Caki2 (cell line): ENCODE measurements at regions not wholly inside any gene's neighbourhood (a gene's known extent, or its start where the extent isn't known, plus 50 kb on each side); places are given as distances from the start of the nearest gene placed in this dataset.
"Not testable (repeated sequence)": the region's sequence is repeated elsewhere in the genome, so short reads cannot be mapped to it uniquely, and the experiment has no call there.

Source experiments
- DNase-seq: peaks from one replicate; pipeline ENCODE4 v3.0.0-alpha.2; 2015; ENCODE audit warnings: low read depth
- in situ Hi-C: cut with HindIII; loops from 2 replicates; pipeline ENCODE4 v1.10.0; 2016; ENCODE audit warnings: low sequenced_read_pairs, low pct_unique_long_range_greater_than_20kb, mixed read lengths

DNA sequence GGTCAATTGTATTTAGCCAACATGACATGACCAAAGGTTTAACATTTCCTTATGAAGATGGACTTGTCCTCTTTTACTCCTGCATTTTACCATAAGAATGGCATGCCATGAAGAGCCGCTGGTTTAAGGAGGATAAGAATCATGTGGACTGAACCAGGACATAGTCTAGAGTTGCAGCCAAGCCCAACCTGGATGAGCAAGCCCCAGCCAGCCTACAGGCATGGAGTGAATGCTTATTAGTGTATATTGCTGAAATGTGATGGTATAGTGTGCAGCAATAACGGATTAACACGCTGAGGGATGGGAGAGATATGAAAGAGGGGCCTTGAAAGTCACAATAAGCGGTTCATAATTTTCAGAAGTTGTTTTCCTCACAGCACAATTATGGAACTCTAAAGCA lies 523.2 kb downstream of the NTRK2 start:
- no peak for DNase-seq
- in situ Hi-C loops: no loop called here

GRCh38 chr9:85186218-85186585 lies 516.7 kb downstream of the NTRK2 start:
- no peak for DNase-seq
- in situ Hi-C loops: no loop called here

DNA sequence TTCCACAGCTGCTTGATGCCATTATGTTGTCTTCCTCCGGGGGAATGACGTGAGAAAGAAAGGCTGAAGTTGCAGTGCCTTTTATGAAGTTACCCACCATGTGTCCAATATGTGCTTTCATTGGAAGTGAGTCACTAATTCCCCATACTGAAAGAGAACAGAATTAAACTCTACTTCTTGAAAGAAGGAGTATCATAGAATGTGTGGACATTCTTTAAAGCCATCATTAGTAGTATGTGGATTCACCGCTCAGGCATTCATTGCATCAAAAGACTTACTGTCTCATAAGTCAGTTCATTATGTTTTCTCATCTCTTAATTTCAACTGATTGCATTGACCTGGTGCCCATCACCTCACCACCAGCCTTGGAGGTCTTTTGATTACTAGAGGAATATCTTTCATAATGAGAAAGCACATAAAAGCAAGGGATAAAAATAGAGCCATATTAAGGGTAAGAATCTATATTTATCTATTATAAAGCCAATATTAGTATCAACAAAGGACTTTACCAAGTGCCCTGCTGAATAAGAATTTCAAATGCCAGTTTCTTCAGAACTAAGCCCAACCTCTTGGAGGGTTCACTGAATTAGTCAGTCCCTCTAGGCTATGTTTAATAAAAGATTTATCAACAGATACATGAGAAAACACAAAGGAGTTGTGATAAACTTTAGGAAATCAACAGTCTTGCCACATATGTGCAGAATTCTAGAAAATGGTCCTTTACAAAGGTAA lies 516.1 kb downstream of the NTRK2 start:
- in situ Hi-C loops: no loop called here
- DNase-seq: no peak

DNA sequence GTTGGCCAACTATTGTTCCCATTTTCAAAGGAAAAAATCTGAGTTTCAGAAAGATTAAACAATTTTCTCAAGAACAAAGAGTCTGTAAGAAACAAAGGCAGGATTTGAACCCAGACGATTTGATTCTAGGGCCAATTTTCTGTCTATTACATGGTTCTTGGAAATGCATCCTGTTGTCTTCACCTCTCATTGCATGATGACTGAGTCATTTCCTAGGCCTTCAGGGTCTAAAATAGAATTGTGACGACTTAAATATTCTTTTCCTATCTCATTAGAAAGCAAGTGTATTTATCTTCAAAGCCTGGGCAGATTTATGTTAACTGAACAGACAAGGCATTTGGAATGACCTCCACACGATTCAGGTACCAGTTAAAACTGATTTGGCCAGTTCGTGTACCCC lies 512.9 kb downstream of the NTRK2 start:
- in situ Hi-C loops: no loop called here

DNA sequence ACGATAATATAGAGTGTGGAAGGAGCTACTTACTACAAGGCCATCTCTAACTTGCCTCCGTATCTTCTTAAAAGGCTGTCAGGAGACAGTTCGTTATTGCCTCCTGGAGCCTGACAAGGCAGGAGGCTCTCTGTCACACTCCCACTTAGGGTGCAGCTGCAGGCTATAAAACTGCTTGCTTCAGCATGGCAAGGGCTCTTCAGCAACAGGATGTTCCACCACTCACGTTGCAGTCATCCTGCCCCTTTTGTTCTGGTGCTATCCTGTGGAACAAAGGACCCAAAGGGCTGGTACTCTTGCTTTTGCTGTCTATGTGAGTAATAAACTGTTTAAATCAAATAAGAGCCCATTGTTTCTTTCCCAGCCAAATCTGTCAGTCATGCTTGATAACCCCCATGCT lies 508.9 kb downstream of the NTRK2 start:
- in situ Hi-C loops: no loop called here
- DNase-seq: no peak

More for the DNA sequence above, 512.9 kb downstream of the NTRK2 start:
- no peak for DNase-seq

- no peak for DNase-seq
- in situ Hi-C loops: no loop called here
These were observed 504.4 kb downstream of the NTRK2 start for GRCh38 chr9:85173967-85174366.

DNA sequence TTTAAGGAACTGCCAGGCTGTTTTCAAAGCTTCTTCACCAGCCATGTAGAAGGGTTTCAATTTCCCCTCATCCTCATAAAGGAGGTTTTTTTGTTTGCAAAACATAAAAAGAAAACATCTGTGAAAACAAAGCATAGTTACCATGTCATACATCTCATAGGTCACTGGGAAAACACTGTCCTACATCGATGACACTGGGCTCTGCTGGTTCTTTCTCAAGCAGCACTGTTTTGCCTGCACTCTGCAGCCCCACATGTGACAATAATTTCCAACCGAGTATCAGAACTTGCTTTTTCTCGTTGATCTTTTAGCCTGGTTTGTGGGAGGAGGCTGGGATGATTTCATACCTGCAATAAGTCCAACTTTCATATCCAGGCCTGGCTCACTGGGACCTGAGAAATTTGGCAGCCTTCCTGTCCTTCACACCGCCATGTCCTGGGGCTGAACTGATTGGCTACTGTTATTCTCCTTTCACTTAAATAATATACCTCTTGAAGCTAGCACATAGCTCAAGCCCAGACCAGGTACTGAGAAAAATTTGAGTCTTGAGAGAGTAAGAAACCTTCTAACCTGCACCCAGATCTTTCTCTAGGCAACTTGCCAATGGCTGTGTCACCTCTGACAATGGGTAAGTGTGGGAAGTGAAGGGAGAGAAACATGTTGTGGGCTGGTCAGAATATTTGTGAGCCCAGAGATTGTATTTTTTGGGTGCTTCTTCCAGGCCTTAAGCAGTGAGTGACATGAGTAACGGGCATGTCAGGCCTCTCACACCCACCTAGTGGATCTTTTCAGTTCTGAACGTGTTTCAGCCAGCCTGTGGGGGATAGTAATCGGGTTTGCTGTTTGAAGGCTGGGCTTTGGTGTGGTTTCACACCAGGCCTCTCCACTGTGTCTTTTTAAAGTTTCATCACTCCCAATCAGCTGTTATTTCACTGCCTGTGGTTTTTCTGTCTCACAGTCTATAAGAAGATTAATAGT lies 502.8 kb downstream of the NTRK2 start:
- in situ Hi-C loops: no loop called here
- DNase-seq: no peak

DNA sequence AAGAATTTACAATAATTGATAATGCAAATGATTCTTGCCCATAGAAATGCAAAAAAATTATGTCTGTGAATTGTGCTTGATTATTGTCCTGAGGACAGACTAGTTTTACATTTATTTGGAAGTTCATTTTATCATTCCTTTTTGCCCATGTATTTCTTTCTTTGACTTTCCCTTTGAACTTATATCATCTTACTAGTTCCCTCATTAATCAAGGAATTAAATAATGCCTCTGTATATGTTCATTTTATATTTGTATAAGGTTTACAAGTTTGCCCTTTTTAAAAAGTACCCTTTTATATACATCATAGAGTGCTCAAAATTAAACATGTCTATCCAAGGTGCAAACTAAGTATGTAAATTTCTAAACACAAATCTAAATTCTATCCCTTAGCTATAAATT lies 501.6 kb downstream of the NTRK2 start:
- in situ Hi-C loops: no loop called here
- no peak for DNase-seq

- in situ Hi-C loops: no loop called here
- DNase-seq: no peak
These were observed 498.9 kb downstream of the NTRK2 start for GRCh38 chr9:85168412-85168811.

GRCh38 chr9:85167146-85167545 lies 497.6 kb downstream of the NTRK2 start:
- in situ Hi-C loops: no loop called here
- no peak for DNase-seq

DNA sequence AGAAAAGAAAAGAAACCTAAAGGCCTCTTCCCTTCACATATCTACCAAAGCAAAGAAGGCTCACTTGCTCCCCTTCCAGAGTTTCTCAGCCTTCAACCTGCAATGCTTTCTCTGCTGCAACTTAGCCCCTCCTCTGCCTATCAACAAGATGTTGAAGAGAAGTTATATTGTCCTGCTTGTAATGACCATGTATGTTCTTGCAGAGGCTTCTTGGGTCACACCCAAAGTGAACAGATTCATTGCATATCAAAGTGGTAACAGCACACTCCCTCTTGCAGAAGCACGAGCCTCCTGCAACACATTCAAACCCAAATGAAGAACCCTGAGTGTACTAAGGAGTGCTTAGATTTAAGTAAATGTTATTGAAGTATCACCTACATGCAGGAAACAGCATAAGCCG lies 494.3 kb downstream of the NTRK2 start:
- in situ Hi-C loops: no loop called here
- no peak for DNase-seq

- no peak for DNase-seq
- in situ Hi-C loops: no loop called here
These were observed 493.9 kb downstream of the NTRK2 start for GRCh38 chr9:85163415-85163814.

DNA sequence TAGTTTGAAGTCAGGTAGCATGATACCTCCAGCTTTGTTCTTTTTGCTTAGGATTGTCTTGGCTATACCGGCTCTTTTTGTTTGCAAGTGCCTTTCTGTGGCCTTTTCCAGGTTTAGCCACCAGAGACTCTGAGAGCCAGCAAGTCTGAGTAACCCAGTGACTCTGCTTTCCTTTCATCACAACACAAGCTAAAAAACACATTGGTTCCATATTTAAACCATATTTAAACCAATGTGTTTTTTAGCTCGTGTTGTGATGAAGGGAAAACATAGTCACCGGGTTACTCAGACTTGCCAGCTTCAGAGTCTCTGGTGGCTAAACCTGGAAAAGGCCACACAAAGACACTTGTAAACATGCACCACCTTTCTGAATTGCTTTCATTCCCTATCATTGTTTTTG lies 493.3 kb downstream of the NTRK2 start:
- in situ Hi-C loops: no loop called here
- DNase-seq: no peak

- in situ Hi-C loops, DNase-seq: not testable (repeated sequence)
These were observed 491.4 kb downstream of the NTRK2 start for GRCh38 chr9:85160944-85161343.

GRCh38 chr9:85158512-85158911 lies 489.0 kb downstream of the NTRK2 start:
- in situ Hi-C loops: no loop called here
- DNase-seq: no peak

DNA sequence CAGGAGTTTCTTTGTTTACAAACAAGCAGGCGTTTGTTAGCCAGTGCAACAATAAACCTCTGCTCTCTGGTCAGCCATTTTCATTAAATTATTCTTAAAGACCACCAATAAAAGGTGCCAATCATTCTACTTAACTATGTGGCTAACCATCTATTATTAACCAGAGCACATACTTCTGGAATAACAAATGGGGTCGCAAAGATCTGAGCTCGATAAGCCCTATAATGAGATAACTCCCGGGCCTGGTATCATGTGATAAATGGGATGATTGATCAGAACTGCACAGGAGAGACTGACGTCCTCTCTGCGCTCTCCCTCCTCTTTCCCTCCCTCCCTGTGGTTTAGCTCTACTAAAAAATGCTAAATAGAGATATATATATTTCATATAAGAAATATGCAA lies 488.2 kb downstream of the NTRK2 start:
- in situ Hi-C loops: no loop called here
- no peak for DNase-seq

GRCh38 chr9:85156652-85157051 lies 487.1 kb downstream of the NTRK2 start:
- in situ Hi-C loops: no loop called here

GRCh38 chr9:85155352-85155751 lies 485.8 kb downstream of the NTRK2 start:
- in situ Hi-C loops: no loop called here
- no peak for DNase-seq

More at GRCh38 chr9:85156652-85157051, 487.1 kb downstream of the NTRK2 start:
- DNase-seq: no peak

DNA sequence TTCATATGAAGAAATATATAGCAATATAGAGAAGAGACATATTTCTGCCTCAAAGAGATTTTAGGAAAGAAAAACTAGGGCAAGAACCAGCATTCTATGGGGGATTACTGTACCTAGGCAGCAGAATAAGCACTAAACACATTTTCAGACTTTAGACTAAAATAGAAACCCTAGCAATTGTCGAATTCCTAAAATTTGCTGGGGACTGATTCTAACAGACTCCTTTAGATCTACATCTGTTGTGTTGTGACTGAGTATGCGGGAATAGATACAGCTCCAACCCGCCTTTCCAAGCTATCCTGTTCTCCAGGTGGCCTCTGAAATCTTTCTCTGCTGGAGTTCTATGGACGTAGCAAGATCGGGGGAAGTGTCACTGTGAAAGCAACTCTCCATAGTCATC lies 482.2 kb downstream of the NTRK2 start:
- DNase-seq: no peak
- in situ Hi-C loops: no loop called here
